Fibroblast of pulmonary artery (primary cell): ENCODE measurements at regions not wholly inside any gene's neighbourhood (a gene's known extent, or its start where the extent isn't known, plus 50 kb on each side); places are given as distances from the start of the nearest gene placed in this dataset.

Source experiments
- DNase-seq: peaks from one replicate; pipeline ENCODE4 v3.0.0-alpha.2; 2010; ENCODE audit warnings: low read depth
- H3K4me3 ChIP-seq: replicated peaks from 2 replicates; pipeline ENCODE4 v1.5.1; 2011; ENCODE audit warnings: low read depth, mild to moderate bottlenecking, control low read depth, low read length, moderate library complexity
- CTCF ChIP-seq: IDR thresholded peaks from 2 replicates; pipeline ENCODE4 v1.5.1; 2011; ENCODE audit warnings: mild to moderate bottlenecking, control low read depth, low read length, inconsistent platforms; ENCODE audit errors: missing control alignments

GRCh38 chr16:85550953-85551924 lies 61.9 kb upstream of the GSE1 start:
- DNase-seq = no peak
- no peak for TF ChIP-seq CTCF
- no peak overlapping the region for H3K4me3 ChIP-seq

DNA sequence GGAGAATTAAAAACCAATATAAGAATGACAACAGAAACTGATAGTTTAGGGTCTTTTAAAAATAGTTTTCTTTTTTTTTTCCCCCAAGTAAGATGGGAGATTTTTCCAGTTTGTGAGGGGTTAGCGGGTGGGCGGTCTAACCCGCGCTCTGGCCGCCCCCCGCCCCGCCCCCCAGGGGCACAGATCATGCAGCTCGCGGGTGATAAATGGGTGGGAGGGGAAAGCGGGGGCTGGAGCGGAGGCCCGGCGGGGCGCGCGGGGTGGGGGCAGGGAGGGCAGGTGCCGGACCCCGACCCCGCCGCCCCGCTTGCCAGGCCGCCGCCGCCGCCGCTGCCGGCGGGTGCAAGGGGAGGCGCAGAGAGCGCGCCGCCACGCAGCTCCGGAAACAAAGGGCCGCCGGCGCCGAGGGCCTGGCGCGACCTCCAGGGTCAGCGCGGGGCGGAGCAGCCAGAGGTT lies 60.1 kb upstream of the GSE1 start:
- H3K4me3 ChIP-seq = peak overlapping the region; percentile 75
- TF ChIP-seq CTCF = no peak
- no peak for DNase-seq

DNA sequence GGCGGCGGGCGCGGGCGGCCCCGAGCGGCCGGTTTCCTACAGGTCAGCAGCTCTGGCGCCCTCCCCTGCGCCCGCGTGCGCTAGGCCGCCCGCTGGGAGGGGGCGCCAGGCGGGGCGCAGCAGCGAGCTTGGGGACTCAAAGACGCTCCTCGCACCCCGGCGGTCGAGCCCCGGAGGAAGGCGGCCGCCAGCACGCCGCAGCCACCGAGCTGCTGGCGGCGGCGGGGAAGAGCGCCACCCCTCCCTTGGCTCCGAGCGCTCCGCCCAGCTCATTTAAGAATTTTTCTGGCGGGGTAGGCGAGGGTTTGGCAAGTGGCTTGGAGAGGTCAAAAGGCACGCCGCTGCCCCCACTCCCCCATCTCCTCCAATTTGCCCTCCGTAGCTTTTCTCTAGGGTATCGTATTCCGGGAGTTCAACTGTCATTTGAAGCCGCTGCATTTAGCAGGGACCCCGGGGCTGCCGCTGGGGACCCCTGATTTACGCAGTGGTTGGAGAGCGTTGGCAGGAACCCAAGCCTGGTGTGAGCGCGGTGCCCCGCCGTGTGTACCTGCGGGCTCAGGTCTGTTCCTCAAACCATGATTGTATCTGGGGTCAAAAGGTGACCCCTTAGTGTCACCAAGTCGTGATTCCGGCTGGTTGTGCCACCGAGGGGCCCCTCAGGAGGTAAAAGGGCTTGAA lies 59.5 kb upstream of the GSE1 start:
- TF ChIP-seq CTCF = no peak
- DNase-seq = peak; percentile 54
- H3K4me3 ChIP-seq = peak overlapping the region; percentile 75

GRCh38 chr16:85554114-85554888 lies 58.8 kb upstream of the GSE1 start:
- no peak for TF ChIP-seq CTCF
- peak; percentile 86 for DNase-seq
- H3K4me3 ChIP-seq = peak overlapping the region; percentile 75

DNA sequence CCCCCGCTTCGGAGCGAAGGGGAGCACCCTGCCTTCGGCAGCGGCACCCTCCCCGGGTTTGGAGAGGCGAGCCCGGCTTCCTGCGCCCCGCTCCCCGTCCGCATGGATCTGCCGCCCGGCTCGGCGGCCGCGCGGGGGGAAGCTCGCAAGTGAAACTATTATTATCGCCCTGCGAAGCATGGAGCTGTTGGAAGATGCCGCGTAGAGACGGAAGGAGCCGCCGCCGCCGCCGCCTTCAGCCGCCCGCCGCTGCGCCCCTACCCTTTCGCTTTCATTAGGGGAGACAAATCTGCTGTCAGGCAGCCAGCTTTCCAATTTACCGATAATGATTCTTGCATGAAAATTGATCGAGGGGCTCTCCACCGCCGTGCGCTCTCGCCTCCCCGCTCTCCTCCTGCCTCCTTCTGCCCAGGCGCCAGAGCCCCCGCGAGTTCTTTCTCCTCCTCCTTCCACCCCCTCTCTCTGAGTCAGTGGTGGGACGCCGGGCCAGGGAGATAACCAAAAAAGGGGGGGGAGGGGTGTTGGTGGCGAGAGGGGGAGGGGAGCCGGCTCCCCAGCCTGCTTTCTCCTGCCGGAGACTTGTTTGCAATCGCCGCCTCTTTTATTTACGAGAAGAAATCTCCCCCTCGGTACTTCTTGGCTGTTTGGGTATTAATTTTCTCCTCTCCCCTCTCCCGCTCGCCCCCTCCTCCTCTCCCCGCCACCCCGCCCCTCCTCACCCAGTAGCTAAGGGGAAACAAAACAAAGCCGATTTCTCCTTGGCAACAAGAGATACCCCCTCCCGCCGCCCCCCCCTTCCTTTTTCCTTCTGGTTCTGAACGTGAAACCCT lies 58.0 kb upstream of the GSE1 start:
- no peak for TF ChIP-seq CTCF
- DNase-seq = peak; percentile 70
- peak overlapping the region; percentile 75 for H3K4me3 ChIP-seq
